ENCODE measurements at regions not wholly inside any gene's neighbourhood (a gene's known extent, or its start where the extent isn't known, plus 50 kb on each side); places are given as distances from the start of the nearest gene placed in this dataset.

DNA sequence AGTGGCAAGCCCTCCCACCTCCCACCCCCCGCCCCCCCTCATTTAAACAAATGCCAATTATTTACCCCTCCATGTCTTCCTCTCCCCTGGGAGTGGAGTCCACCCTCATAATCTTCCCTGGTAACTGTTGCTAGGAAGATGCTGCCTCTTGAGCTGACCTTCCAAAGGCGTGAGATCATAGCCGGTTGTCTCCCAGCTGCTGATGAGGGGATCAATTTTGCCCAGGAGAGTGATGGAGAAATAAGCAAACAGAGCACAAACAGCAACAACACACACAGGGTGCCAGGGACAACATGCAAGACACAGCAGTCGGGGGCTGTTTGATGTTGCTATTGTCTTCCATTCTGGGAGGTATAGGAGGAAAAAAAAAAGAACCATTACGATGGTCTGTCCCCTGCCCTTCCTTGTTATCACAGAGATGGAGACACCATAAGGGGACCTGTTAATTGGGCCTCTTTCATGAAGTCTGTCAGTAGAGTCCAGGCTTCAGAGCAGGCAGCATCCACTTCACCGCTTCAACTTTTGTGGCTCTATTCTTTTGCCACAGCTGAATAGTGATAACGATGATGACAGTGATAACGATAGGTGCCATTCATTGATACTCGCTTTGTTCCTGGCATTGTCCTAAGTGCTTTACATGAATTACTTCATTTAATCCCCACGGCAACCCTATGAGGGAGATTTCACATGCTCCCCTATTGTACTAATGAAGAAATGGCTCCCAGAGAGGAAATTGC, 76.9 kb upstream of the RGMA start:
- Histone ChIP-seq H3K36me3 (ENCODE audit: insufficient read depth, low read length) (no peaks in the 10 kb centered on the region), H3K4me3 (ENCODE audit: low read length) (no peak overlapping the region), H3K27ac (ENCODE audit: low read length) (no peak overlapping the region), H3K79me2 (ENCODE audit: low read length) (no peaks in the 10 kb centered on the region), H3K27me3 (ENCODE audit: low read length) (no peaks in the 10 kb centered on the region), H3K4me1 (ENCODE audit: low read length) (no peaks in the 10 kb centered on the region), H3K4me2 (ENCODE audit: low read depth, low read length, poor library complexity, severe bottlenecking) (no peak overlapping the region), H4K20me1 (ENCODE audit: insufficient read depth, low read depth, low read length) (no peaks in the 10 kb centered on the region; the same call in 1 of the 2 replicates), H3K9ac (ENCODE audit: low read length) (no peak overlapping the region), H3K9me3 (ENCODE audit: low read length) (no peaks in the 10 kb centered on the region), H2AFZ (ENCODE audit: low read length) (no peak overlapping the region), H3K9me2 (replicated peaks; ENCODE audit: insufficient read depth, low read length) (no peaks in the 10 kb centered on the region)
- no peak for DNase-seq

DNA sequence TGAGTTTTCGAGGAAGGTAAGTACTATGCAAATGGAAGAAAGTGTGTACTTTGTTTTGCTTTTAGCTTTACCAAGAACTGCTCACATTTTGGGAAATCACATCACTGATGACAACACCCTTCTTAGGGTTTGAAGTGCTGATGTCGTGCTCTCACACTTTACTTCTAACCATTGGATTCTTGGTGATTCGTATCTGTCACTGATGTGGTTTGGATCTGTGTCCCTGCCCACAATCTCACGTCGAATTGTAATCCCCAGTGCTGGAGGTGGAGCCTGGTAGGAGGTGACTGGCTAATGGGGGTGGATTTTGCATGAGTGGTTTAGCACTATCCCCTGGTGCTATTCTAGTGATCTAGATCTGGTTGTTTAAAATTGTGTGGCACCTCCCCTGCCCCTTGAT, 75.4 kb upstream of the RGMA start:
- no peak for DNase-seq
- H4K20me1 ChIP-seq (ENCODE audit: insufficient read depth, low read depth, low read length) = no peaks in the 10 kb centered on the region; the same call in 1 of the 2 replicates

DNA sequence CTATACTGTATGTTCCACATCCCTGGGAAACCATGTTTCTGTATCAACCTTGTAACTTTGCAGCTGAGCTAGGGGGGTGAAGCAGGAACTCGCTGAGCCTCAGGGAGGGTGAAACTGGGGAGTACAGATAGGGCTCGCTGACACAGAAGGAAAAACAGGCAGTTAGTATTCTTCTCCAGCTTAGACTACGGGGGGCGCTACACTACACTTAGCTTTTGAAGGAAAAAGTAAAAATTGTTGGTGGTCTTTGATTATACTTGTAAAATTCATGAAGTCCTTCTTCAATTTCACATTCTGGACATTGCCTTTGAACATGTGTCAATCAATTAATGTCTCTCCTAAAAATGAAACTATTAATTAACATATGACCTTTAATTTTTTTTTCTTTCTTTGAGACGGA, 73.5 kb upstream of the RGMA start:
- DNase-seq = no peak
- H3K27me3 ChIP-seq (ENCODE audit: low read length) = no peaks in the 10 kb centered on the region
- no peaks in the 10 kb centered on the region for H3K36me3 ChIP-seq (ENCODE audit: insufficient read depth, low read length)
- no peaks in the 10 kb centered on the region for H3K9me3 ChIP-seq (ENCODE audit: low read length)
- no peaks in the 10 kb centered on the region for H3K9me2 ChIP-seq (replicated peaks; ENCODE audit: insufficient read depth, low read length)
- H3K9ac ChIP-seq (ENCODE audit: low read length) = no peak overlapping the region
- no peak overlapping the region for H3K4me2 ChIP-seq (ENCODE audit: low read depth, low read length, poor library complexity, severe bottlenecking)
- H3K4me1 ChIP-seq (ENCODE audit: low read length) = no peaks in the 10 kb centered on the region
- no peak overlapping the region for H3K4me3 ChIP-seq (ENCODE audit: low read length)
- H4K20me1 ChIP-seq (ENCODE audit: insufficient read depth, low read depth, low read length) = no peaks in the 10 kb centered on the region
- no peak overlapping the region for H2AFZ ChIP-seq (ENCODE audit: low read length)
- no peaks in the 10 kb centered on the region for H3K79me2 ChIP-seq (ENCODE audit: low read length)
- no peak overlapping the region for H3K27ac ChIP-seq (ENCODE audit: low read length)

More for the DNA sequence above, 75.4 kb upstream of the RGMA start:
- Histone ChIP-seq H3K9me3 (ENCODE audit: low read length) (no peaks in the 10 kb centered on the region), H3K79me2 (ENCODE audit: low read length) (no peaks in the 10 kb centered on the region), H3K9me2 (replicated peaks; ENCODE audit: insufficient read depth, low read length) (no peaks in the 10 kb centered on the region), H3K27me3 (ENCODE audit: low read length) (no peaks in the 10 kb centered on the region), H3K4me3 (ENCODE audit: low read length) (no peak overlapping the region), H3K27ac (ENCODE audit: low read length) (no peak overlapping the region), H3K36me3 (ENCODE audit: insufficient read depth, low read length) (no peaks in the 10 kb centered on the region), H2AFZ (ENCODE audit: low read length) (no peak overlapping the region), H3K4me2 (ENCODE audit: low read depth, low read length, poor library complexity, severe bottlenecking) (no peak overlapping the region), H3K4me1 (ENCODE audit: low read length) (no peaks in the 10 kb centered on the region), H3K9ac (ENCODE audit: low read length) (no peak overlapping the region)

DNA sequence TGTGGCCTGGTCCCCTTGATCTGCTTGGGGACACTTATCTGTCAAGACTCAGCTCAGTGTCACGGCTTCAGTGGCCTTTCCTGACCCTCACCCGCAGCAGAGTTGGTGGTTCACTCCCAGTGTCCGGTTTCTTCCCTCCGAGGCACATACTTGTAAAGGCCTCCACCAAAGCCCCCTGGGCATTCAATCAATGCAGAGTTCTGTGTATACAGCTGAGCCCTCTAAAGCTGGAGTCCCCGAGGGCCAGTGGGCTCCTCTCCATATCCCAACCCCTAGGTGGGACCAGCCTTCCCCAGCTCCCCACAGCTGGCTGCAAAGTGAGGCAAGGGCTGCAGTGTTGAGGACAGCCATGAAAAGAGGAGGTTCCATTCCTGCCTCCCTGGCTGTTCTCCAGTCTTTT, 70.9 kb upstream of the RGMA start:
- DNase-seq = no peak
- Histone ChIP-seq H3K4me2 (ENCODE audit: low read depth, low read length, poor library complexity, severe bottlenecking) (no peak overlapping the region), H3K4me3 (ENCODE audit: low read length) (no peak overlapping the region), H4K20me1 (ENCODE audit: insufficient read depth, low read depth, low read length) (no peaks in the 10 kb centered on the region), H3K36me3 (ENCODE audit: insufficient read depth, low read length) (no peaks in the 10 kb centered on the region), H3K9me2 (replicated peaks; ENCODE audit: insufficient read depth, low read length) (no peaks in the 10 kb centered on the region), H3K27ac (ENCODE audit: low read length) (no peak overlapping the region), H3K9me3 (ENCODE audit: low read length) (no peaks in the 10 kb centered on the region), H3K27me3 (ENCODE audit: low read length) (no peaks in the 10 kb centered on the region), H3K4me1 (ENCODE audit: low read length) (no peaks in the 10 kb centered on the region), H2AFZ (ENCODE audit: low read length) (no peak overlapping the region), H3K9ac (ENCODE audit: low read length) (no peak overlapping the region), H3K79me2 (ENCODE audit: low read length) (no peaks in the 10 kb centered on the region)

DNA sequence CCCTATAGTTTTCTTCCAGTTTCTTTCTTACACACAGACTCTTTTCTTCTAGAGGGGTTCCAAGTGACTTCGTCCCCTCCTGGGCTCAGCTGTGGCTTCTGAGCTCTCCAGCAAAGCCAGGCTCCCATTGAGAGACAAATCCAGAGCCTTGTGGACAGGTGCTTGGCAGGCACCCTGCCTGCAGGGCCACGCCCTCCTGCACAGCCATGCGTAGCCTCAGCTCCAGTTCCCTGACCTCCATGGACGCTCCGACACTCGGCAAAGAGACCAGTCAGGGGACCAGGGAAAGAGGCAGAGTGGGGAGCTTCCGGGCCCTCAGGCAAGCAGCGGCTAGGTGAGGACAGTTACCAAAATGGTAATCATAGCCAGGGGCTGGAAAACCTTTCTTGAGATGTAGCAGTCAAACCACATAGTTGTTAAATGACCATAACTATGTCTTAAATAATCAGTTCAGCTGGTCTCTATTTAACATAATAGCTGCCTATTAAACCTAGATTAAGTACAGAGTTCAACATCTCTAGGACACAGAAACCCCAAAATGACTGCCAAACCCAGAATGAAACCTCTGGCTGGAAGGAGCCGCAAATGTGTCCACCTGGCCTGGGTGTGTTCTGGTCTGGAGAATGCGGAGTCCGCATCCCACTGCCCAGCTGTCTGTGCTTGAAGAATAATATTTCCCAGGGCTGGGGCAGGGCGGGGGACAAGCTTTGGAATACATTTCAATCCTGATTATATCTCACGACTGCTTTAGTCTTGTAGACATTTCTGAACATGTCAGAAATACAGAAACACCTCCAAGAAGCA, 69.3 kb upstream of the RGMA start:
- no peak overlapping the region for H3K27ac ChIP-seq (ENCODE audit: low read length)

DNA sequence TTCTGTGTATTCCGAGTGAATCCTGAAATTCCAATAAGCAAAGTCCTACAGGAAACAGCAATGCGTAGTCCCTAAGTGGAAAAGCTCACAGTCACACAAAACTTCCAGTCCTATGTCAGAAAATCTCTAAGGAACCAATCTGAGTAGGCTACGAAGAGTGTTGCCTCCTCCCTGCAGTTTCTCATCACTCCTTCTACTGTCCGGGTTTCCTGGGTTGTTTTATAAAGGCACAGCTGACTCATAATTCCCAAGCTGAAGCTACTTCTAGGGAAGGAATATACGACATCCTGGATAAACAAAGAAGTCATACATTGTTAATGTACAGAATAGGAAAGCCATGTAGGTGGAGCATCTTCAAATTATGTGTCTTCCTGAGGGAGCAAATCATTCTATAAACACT, 65.7 kb upstream of the RGMA start:
- Histone ChIP-seq H3K36me3 (ENCODE audit: insufficient read depth, low read length) (no peaks in the 10 kb centered on the region), H3K27me3 (ENCODE audit: low read length) (no peaks in the 10 kb centered on the region), H3K9me2 (replicated peaks; ENCODE audit: insufficient read depth, low read length) (no peaks in the 10 kb centered on the region), H3K9ac (ENCODE audit: low read length) (no peak overlapping the region), H3K4me2 (ENCODE audit: low read depth, low read length, poor library complexity, severe bottlenecking) (no peak overlapping the region), H4K20me1 (ENCODE audit: insufficient read depth, low read depth, low read length) (no peaks in the 10 kb centered on the region), H3K4me3 (ENCODE audit: low read length) (no peak overlapping the region), H2AFZ (ENCODE audit: low read length) (no peak overlapping the region), H3K27ac (ENCODE audit: low read length) (no peak overlapping the region), H3K9me3 (ENCODE audit: low read length) (no peaks in the 10 kb centered on the region), H3K4me1 (ENCODE audit: low read length) (no peaks in the 10 kb centered on the region), H3K79me2 (ENCODE audit: low read length) (no peaks in the 10 kb centered on the region)
- no peak for DNase-seq

More for the DNA sequence above, 69.3 kb upstream of the RGMA start:
- H3K79me2 ChIP-seq (ENCODE audit: low read length) = no peaks in the 10 kb centered on the region
- no peaks in the 10 kb centered on the region for H3K27me3 ChIP-seq (ENCODE audit: low read length)
- no peaks in the 10 kb centered on the region for H3K9me2 ChIP-seq (replicated peaks; ENCODE audit: insufficient read depth, low read length)
- no peaks in the 10 kb centered on the region for H4K20me1 ChIP-seq (ENCODE audit: insufficient read depth, low read depth, low read length)
- no peaks in the 10 kb centered on the region for H3K9me3 ChIP-seq (ENCODE audit: low read length)
- no peak for DNase-seq
- H3K4me3 ChIP-seq (ENCODE audit: low read length) = no peak overlapping the region
- no peak overlapping the region for H3K4me2 ChIP-seq (ENCODE audit: low read depth, low read length, poor library complexity, severe bottlenecking)
- no peak overlapping the region for H2AFZ ChIP-seq (ENCODE audit: low read length)
- no peak overlapping the region for H3K9ac ChIP-seq (ENCODE audit: low read length)
- no peaks in the 10 kb centered on the region for H3K36me3 ChIP-seq (ENCODE audit: insufficient read depth, low read length)
- H3K4me1 ChIP-seq (ENCODE audit: low read length) = no peaks in the 10 kb centered on the region

DNA sequence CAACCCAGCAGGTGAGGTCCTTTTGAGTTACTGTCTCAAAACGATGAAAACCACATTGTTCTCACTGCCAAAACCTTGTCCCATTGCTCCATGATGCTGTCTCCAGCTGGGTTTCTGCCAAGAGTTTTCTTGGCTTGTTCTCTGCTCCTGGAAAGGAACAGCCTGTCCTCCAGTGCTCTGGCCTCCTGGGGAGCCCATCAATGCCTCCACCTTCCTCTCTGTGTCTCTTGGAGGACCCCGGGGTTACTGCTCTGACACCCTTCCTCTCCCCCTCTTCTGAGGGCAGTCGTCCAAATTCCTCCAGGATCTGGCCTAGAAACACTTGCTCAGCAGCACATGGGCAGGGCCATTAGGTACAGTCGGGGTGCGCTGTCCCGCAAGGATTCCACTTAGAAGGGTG, 63.9 kb upstream of the RGMA start:
- Histone ChIP-seq H4K20me1 (ENCODE audit: insufficient read depth, low read depth, low read length) (no peaks in the 10 kb centered on the region), H3K36me3 (ENCODE audit: insufficient read depth, low read length) (no peaks in the 10 kb centered on the region), H3K27ac (ENCODE audit: low read length) (no peak overlapping the region), H3K4me1 (ENCODE audit: low read length) (no peaks in the 10 kb centered on the region), H3K9ac (ENCODE audit: low read length) (no peak overlapping the region), H2AFZ (ENCODE audit: low read length) (no peak overlapping the region), H3K9me2 (replicated peaks; ENCODE audit: insufficient read depth, low read length) (no peaks in the 10 kb centered on the region), H3K79me2 (ENCODE audit: low read length) (no peaks in the 10 kb centered on the region), H3K4me2 (ENCODE audit: low read depth, low read length, poor library complexity, severe bottlenecking) (no peak overlapping the region), H3K4me3 (ENCODE audit: low read length) (no peak overlapping the region), H3K9me3 (ENCODE audit: low read length) (no peaks in the 10 kb centered on the region), H3K27me3 (ENCODE audit: low read length) (no peaks in the 10 kb centered on the region)
- DNase-seq = no peak

DNA sequence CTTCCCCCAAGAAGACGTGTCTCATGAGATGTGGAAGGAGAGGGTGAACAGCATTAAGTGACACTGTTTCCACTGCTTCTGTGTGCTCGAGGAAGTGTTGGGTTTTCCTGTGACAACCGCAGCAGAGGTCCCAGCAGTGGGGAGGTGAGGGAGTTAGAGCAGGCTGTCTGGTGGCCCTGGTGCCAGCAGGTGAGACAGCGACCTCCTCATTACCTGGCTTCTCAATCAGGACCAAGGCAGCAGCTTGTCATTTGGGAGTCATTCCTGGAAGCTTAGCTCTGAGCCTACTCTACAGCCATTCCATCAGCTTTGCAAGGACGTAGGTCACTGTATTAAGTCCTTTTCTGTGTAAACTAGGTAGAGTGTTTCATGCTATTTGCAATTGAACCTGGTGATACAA, 63.3 kb upstream of the RGMA start:
- no peaks in the 10 kb centered on the region for H3K36me3 ChIP-seq (ENCODE audit: insufficient read depth, low read length)
- H3K27ac ChIP-seq (ENCODE audit: low read length) = no peak overlapping the region
- H3K4me2 ChIP-seq (ENCODE audit: low read depth, low read length, poor library complexity, severe bottlenecking) = no peak overlapping the region
- no peaks in the 10 kb centered on the region for H3K9me3 ChIP-seq (ENCODE audit: low read length)
- H3K4me3 ChIP-seq (ENCODE audit: low read length) = no peak overlapping the region
- H3K27me3 ChIP-seq (ENCODE audit: low read length) = no peaks in the 10 kb centered on the region
- no peak for DNase-seq
- H3K79me2 ChIP-seq (ENCODE audit: low read length) = no peaks in the 10 kb centered on the region
- no peak overlapping the region for H2AFZ ChIP-seq (ENCODE audit: low read length)
- H3K9me2 ChIP-seq (replicated peaks; ENCODE audit: insufficient read depth, low read length) = no peaks in the 10 kb centered on the region
- no peak overlapping the region for H3K9ac ChIP-seq (ENCODE audit: low read length)
- H4K20me1 ChIP-seq (ENCODE audit: insufficient read depth, low read depth, low read length) = no peaks in the 10 kb centered on the region
- no peaks in the 10 kb centered on the region for H3K4me1 ChIP-seq (ENCODE audit: low read length)

All from Karpas-422 (cell line).